H9 (cell line): ENCODE measurements at regions not wholly inside any gene's neighbourhood (a gene's known extent, or its start where the extent isn't known, plus 50 kb on each side); places are given as distances from the start of the nearest gene placed in this dataset.

Experiments used
- DNase-seq: peaks from one replicate; pipeline ENCODE4 v3.0.0-alpha.2; 2017
- H2AFZ ChIP-seq: one replicate; pipeline ENCODE4 v1.6.1; 2013; ENCODE audit warnings: mild to moderate bottlenecking, low read length, control low read depth, moderate library complexity
- H2AK5ac ChIP-seq: 2 replicates; pipeline ENCODE4 v1.6.1; 2013; ENCODE audit warnings: low read length, control low read depth, mixed read lengths; ENCODE audit not compliant: insufficient read length
- H2BK120ac ChIP-seq: one replicate; pipeline ENCODE4 v1.6.1; 2013; ENCODE audit warnings: low read depth, mild to moderate bottlenecking, low read length, control low read depth, inconsistent platforms; ENCODE audit not compliant: poor library complexity, severe bottlenecking
- H2BK12ac ChIP-seq: 2 replicates; pipeline ENCODE4 v1.6.1; 2013; ENCODE audit warnings: low read length, control low read depth, mixed read lengths, low read depth; ENCODE audit not compliant: insufficient read length
- H2BK15ac ChIP-seq: 2 replicates; pipeline ENCODE4 v1.6.1; 2013; ENCODE audit warnings: low read depth, low read length, control low read depth
- H2BK20ac ChIP-seq: one replicate; pipeline ENCODE4 v1.6.1; 2013; ENCODE audit warnings: low read depth, mild to moderate bottlenecking, low read length, control low read depth, inconsistent platforms; ENCODE audit not compliant: poor library complexity, severe bottlenecking
- H2BK5ac ChIP-seq: 2 replicates; pipeline ENCODE4 v1.6.1; 2013; ENCODE audit warnings: low read length, control low read depth, mixed read lengths; ENCODE audit not compliant: insufficient read length
- H3K14ac ChIP-seq: 2 replicates; pipeline ENCODE4 v1.6.1; 2013; ENCODE audit warnings: low read length, control low read depth; ENCODE audit not compliant: insufficient read depth
- H3K18ac ChIP-seq: 2 replicates; pipeline ENCODE4 v1.6.1; 2013; ENCODE audit warnings: low read depth, mild to moderate bottlenecking, mixed read lengths, low read length, control low read depth; ENCODE audit not compliant: insufficient read length
- H3K23ac ChIP-seq: 2 replicates; pipeline ENCODE4 v1.6.1; 2013; ENCODE audit warnings: low read length, control low read depth, mixed read lengths, low read depth; ENCODE audit not compliant: insufficient read length
- H3K23me2 ChIP-seq: 2 replicates; pipeline ENCODE4 v1.6.1; 2013; ENCODE audit warnings: low read depth, mild to moderate bottlenecking, mixed read lengths, low read length, control low read depth; ENCODE audit not compliant: insufficient read length, poor library complexity, severe bottlenecking
- H3K27ac ChIP-seq: 2 replicates; pipeline ENCODE4 v1.5.1; 2013; ENCODE audit warnings: low read length, control low read depth, mixed read lengths, low read depth; ENCODE audit not compliant: insufficient read length
- H3K27me3 ChIP-seq: 2 replicates; pipeline ENCODE4 v1.6.1; 2013; ENCODE audit warnings: low read length, control low read depth, inconsistent platforms; ENCODE audit not compliant: insufficient read depth
- H3K4ac ChIP-seq: 2 replicates; pipeline ENCODE4 v1.6.1; 2013; ENCODE audit warnings: low read depth, mild to moderate bottlenecking, control low read depth, inconsistent platforms, low read length, moderate library complexity
- H3K4me1 ChIP-seq: 2 replicates; pipeline ENCODE4 v1.6.1; 2013; ENCODE audit warnings: low read length, control low read depth, inconsistent platforms; ENCODE audit not compliant: insufficient read depth
- H3K4me2 ChIP-seq: 2 replicates; pipeline ENCODE4 v1.6.1; 2013; ENCODE audit warnings: low read length, control low read depth, mixed read lengths; ENCODE audit not compliant: insufficient read length, insufficient read depth
- H3K56ac ChIP-seq: 2 replicates; pipeline ENCODE4 v1.6.1; 2013; ENCODE audit warnings: low read depth, mild to moderate bottlenecking, mixed read lengths, low read length, control low read depth; ENCODE audit not compliant: insufficient read length
- H3K79me1 ChIP-seq: 2 replicates; pipeline ENCODE4 v1.6.1; 2013; ENCODE audit warnings: low read depth, mild to moderate bottlenecking, moderate library complexity, low read length, control low read depth, inconsistent platforms; ENCODE audit not compliant: insufficient read depth, poor library complexity, severe bottlenecking
- H3K79me2 ChIP-seq: 2 replicates; pipeline ENCODE4 v1.6.1; 2013; ENCODE audit warnings: low read length, control low read depth, inconsistent platforms; ENCODE audit not compliant: insufficient read depth
- H3K9ac ChIP-seq: 2 replicates; pipeline ENCODE4 v1.6.1; 2013; ENCODE audit warnings: low read length, control low read depth, mixed read lengths; ENCODE audit not compliant: insufficient read length; ENCODE audit errors: extremely low read depth
- H3K9me3 ChIP-seq: one replicate; pipeline ENCODE4 v1.6.1; 2013; ENCODE audit warnings: low read depth, low read length, inconsistent platforms; ENCODE audit not compliant: control insufficient read depth
- H3T11ph ChIP-seq: one replicate; pipeline ENCODE4 v1.6.1; 2013; ENCODE audit warnings: mild to moderate bottlenecking, low read length, control low read depth, inconsistent platforms
- H4K20me1 ChIP-seq: one replicate; pipeline ENCODE4 v1.6.1; 2013; ENCODE audit not compliant: control insufficient read depth, insufficient read length, insufficient read depth
- H4K5ac ChIP-seq: 2 replicates; pipeline ENCODE4 v1.6.1; 2013; ENCODE audit warnings: low read depth, mild to moderate bottlenecking, mixed read lengths, low read length, control low read depth; ENCODE audit not compliant: insufficient read length
- H4K8ac ChIP-seq: replicated peaks from 2 replicates; pipeline ENCODE4 v1.6.1; 2013; ENCODE audit warnings: low read length, control low read depth, mixed read lengths, low read depth; ENCODE audit not compliant: insufficient read length
- H4K91ac ChIP-seq: 2 replicates; pipeline ENCODE4 v1.6.1; 2013; ENCODE audit warnings: low read depth, mild to moderate bottlenecking, moderate library complexity, mixed read lengths, low read length, control low read depth; ENCODE audit not compliant: insufficient read length
- H3K27ac Mint-ChIP-seq, 3 experiments: 2 replicates in 2 of 3; 3 replicates in 1 of 3; pipeline ENCODE4 v1.8.0; 2020 to 2021; ENCODE audit warnings: mixed read lengths in 3 of 3, mild to moderate bottlenecking in 1 of 3, moderate library complexity in 1 of 3
- H3K27me3 Mint-ChIP-seq: 2 replicates; pipeline ENCODE4 v1.8.0; 2021; ENCODE audit warnings: low read depth, mild to moderate bottlenecking, moderate library complexity, mixed read lengths
- H3K36me3 Mint-ChIP-seq, 3 experiments: 2 replicates in 2 of 3; 3 replicates in 1 of 3; pipeline ENCODE4 v1.8.0; 2020 to 2021; ENCODE audit warnings: low read depth in 3 of 3, mixed read lengths in 3 of 3; ENCODE audit not compliant: insufficient read depth in 1 of 3
- H3K4me1 Mint-ChIP-seq, 2 experiments: 2 replicates each; pipeline ENCODE4 v1.8.0; 2020; ENCODE audit warnings: mixed read lengths in 2 of 2
- H3K4me3 Mint-ChIP-seq, 2 experiments: 2 replicates in 1 of 2; 3 replicates in 1 of 2; pipeline ENCODE4 v1.8.0; 2020 to 2021; ENCODE audit warnings: mild to moderate bottlenecking in 2 of 2, mixed read lengths in 2 of 2, moderate library complexity in 1 of 2
- H3K9me3 Mint-ChIP-seq, 2 experiments: 2 replicates in 1 of 2; 3 replicates in 1 of 2; pipeline ENCODE4 v1.8.0; 2020; ENCODE audit warnings: mild to moderate bottlenecking in 2 of 2, mixed read lengths in 2 of 2, moderate library complexity in 1 of 2
- CTCF ChIP-seq: fragments of 200-600 bp; sonication (generic); conservative IDR thresholded peaks from 3 replicates; pipeline ENCODE4 v1.8.0; 2021; ENCODE audit warnings: antibody characterized with exemption, mild to moderate bottlenecking
- WGBS: extraction: QIAGEN DNeasy Blood & Tissue Kit; methylation state at CpG from one replicate; pipeline ENCODE4 v1.1.7; 2013; ENCODE audit warnings: missing lambda C conversion rate, low lambda C conversion rate, mixed read lengths; ENCODE audit not compliant: insufficient read length; ENCODE audit errors: extremely low coverage; 5-methylcytosine and 5-hydroxymethylcytosine counted together

- Histone ChIP-seq H3K27me3 (no peaks in the 10 kb centered on the region), H3K4me1 (no peaks in the 10 kb centered on the region), H3K14ac (no peak overlapping the region), H3K23me2 (no peaks in the 10 kb centered on the region), H3T11ph (no peak overlapping the region), H4K5ac (no peak overlapping the region), H3K18ac (no peak overlapping the region), H2BK5ac (no peak overlapping the region), H2BK12ac (no peak overlapping the region), H4K8ac (no peak overlapping the region), H3K9ac (no peak overlapping the region), H4K20me1 (no peaks in the 10 kb centered on the region), H3K4me2 (no peak overlapping the region), H3K27ac (no peak overlapping the region), H3K79me1 (no peaks in the 10 kb centered on the region), H3K56ac (no peak overlapping the region), H2BK20ac (no peak overlapping the region), H3K23ac (no peak overlapping the region), H2BK120ac (no peak overlapping the region), H4K91ac (no peak overlapping the region), H3K9me3 (peaks cover 14% of the 10 kb centered on the region), H2AFZ (no peak overlapping the region), H2BK15ac (no peak overlapping the region), H3K4ac (no peak overlapping the region), H3K79me2 (no peaks in the 10 kb centered on the region; the same call in 1 of the 2 replicates), H2AK5ac (no peak overlapping the region)
- no peaks in the 10 kb centered on the region for H3K27me3 Mint-ChIP-seq
- H3K4me3 Mint-ChIP-seq = no peak overlapping the region
- 100% methylated on average over 1 of the region's 5 CpGs for WGBS
- H3K36me3 Mint-ChIP-seq = peaks cover 2 to 3% (median 3%) of the 10 kb centered on the region in 3 experiments; a peak in 5 of 7 replicates
- no peak overlapping the region for H3K27ac Mint-ChIP-seq
- no peak for TF ChIP-seq CTCF
- H3K4me1 Mint-ChIP-seq = no peaks in the 10 kb centered on the region; a peak in 1 of 4 replicates
- no peak for DNase-seq
- peaks cover 42 to 56% of the 10 kb centered on the region in 2 experiments for H3K9me3 Mint-ChIP-seq
Observed at GRCh38 chrX:63513825-63514568, 162.9 kb upstream of the SPIN4 start.
